Mammary epithelial cell (primary cell): ENCODE measurements at regions not wholly inside any gene's neighbourhood (a gene's known extent, or its start where the extent isn't known, plus 50 kb on each side); places are given as distances from the start of the nearest gene placed in this dataset.

Source experiments
- EZH2 ChIP-seq: IDR thresholded peaks from 2 replicates; pipeline ENCODE4 v1.6.1; 2012; ENCODE audit warnings: low read length, inconsistent platforms, borderline replicate concordance
- TF ChIP-seq, protein P1 (sequence below), 2 donors: IDR thresholded peaks in 1 of 2; conservative IDR thresholded peaks in 1 of 2; 2 replicates each; pipeline ENCODE4 v1.5.1; 2011 to 2012; ENCODE audit warnings: inconsistent platforms in 2 of 2, low read length in 2 of 2, mild to moderate bottlenecking in 2 of 2, control low read depth in 1 of 2, low read depth in 1 of 2; ENCODE audit not compliant: insufficient read depth in 1 of 2; ENCODE audit errors: extremely low read depth in 1 of 2

DNA sequence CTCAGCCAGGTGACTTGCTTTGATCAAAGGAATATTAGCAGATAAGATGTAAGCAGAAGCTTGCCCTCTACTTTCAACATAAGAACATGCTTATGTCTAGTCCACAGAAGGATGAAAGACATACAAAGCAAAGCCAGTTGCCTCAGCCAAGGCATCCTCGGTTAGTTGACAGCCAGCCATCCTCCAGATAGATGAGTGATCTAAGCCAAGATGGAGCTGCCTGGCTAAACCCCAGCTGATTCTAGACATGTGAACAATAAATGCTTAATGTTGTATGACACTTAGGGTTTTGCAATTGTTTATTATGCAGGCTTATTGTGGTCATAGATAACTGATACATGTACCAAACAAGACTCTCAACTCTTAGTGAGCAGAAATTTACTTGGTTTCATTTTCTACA is 157.6 kb upstream of the TMTC2 start:
- TF ChIP-seq, protein P1, sequence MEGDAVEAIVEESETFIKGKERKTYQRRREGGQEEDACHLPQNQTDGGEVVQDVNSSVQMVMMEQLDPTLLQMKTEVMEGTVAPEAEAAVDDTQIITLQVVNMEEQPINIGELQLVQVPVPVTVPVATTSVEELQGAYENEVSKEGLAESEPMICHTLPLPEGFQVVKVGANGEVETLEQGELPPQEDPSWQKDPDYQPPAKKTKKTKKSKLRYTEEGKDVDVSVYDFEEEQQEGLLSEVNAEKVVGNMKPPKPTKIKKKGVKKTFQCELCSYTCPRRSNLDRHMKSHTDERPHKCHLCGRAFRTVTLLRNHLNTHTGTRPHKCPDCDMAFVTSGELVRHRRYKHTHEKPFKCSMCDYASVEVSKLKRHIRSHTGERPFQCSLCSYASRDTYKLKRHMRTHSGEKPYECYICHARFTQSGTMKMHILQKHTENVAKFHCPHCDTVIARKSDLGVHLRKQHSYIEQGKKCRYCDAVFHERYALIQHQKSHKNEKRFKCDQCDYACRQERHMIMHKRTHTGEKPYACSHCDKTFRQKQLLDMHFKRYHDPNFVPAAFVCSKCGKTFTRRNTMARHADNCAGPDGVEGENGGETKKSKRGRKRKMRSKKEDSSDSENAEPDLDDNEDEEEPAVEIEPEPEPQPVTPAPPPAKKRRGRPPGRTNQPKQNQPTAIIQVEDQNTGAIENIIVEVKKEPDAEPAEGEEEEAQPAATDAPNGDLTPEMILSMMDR (conservative IDR thresholded peaks at IDR 0.05 in 1 of 2, IDR thresholded peaks at IDR 0.05 in 1 of 2; ENCODE audit: extremely low read depth in 1 of 2, insufficient read depth in 1 of 2, low read depth in 1 of 2, low read length in 2 of 2): no peak
- TF ChIP-seq EZH2: no peak
